ENCODE measurements at regions not wholly inside any gene's neighbourhood (a gene's known extent, or its start where the extent isn't known, plus 50 kb on each side); places are given as distances from the start of the nearest gene placed in this dataset.
"Not testable (repeated sequence)": the region's sequence is repeated elsewhere in the genome, so short reads cannot be mapped to it uniquely, and the experiment has no call there.

DNA sequence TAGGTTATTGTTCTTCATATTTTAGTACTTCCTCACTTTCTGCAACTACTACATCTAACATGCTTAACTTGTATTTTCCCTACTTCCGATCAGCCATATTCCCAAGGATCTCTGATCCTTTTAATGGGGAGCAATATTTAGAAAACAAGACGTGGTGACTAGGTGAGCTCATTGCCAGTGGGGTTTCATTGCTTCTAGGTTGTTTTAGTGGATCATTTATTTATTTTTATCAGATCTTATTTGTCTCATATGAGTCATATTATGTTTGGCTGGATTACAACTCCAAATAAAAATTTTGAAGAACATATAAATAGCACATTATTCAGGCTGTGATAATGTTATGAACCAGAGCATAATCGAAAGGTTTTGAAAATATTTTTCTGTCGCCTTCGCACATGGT, 480.9 kb upstream of the TMEFF2 start:
- Histone ChIP-seq H3K79me2 (no peaks in the 10 kb centered on the region), H2AFZ (no peak overlapping the region), H3K9me2 (replicated peaks; ENCODE audit: insufficient read depth) (no peaks in the 10 kb centered on the region), H3K4me2 (no peak overlapping the region), H3K4me1 (ENCODE audit: insufficient read depth) (no peaks in the 10 kb centered on the region), H3K4me3 (no peak overlapping the region), H3K27ac (no peak overlapping the region), H3K27me3 (no peaks in the 10 kb centered on the region), H3K9me3 (ENCODE audit: low read depth) (no peaks in the 10 kb centered on the region), H3K36me3 (replicated peaks; ENCODE audit: insufficient read depth, low read depth) (no peaks in the 10 kb centered on the region), H4K20me1 (ENCODE audit: insufficient read depth, poor library complexity, severe bottlenecking) (no peaks in the 10 kb centered on the region)
- no peak for TF ChIP-seq CTCF (IDR thresholded peaks at IDR 0.05; ENCODE audit: poor library complexity)
- TF ChIP-seq EZH2 (IDR thresholded peaks at IDR 0.05; ENCODE audit: borderline replicate concordance), result no peak
- no peak for TF ChIP-seq EZH2phosphoT487 (IDR thresholded peaks at IDR 0.05; ENCODE audit: low read depth, severe bottlenecking, unreplicated experiment)
- WGBS (ENCODE audit: low lambda C conversion rate, missing lambda C conversion rate), result 96% methylated on average over 5 of the region's 5 CpGs
- no peak for DNase-seq (ENCODE audit: low spot score)

- Histone ChIP-seq H2AFZ (no peak overlapping the region), H3K9me2 (replicated peaks; ENCODE audit: insufficient read depth) (no peaks in the 10 kb centered on the region), H3K27me3 (no peaks in the 10 kb centered on the region), H3K4me1 (ENCODE audit: insufficient read depth) (no peaks in the 10 kb centered on the region), H3K4me3 (no peak overlapping the region), H3K36me3 (replicated peaks; ENCODE audit: insufficient read depth, low read depth) (no peaks in the 10 kb centered on the region), H3K4me2 (no peak overlapping the region), H4K20me1 (ENCODE audit: insufficient read depth, poor library complexity, severe bottlenecking) (no peaks in the 10 kb centered on the region), H3K79me2 (no peaks in the 10 kb centered on the region), H3K27ac (no peak overlapping the region), H3K9me3 (ENCODE audit: low read depth) (no peaks in the 10 kb centered on the region)
- 91% methylated on average over 8 of the region's 8 CpGs for WGBS (ENCODE audit: low lambda C conversion rate, missing lambda C conversion rate)
- no peak for DNase-seq (ENCODE audit: low spot score)
- TF ChIP-seq CTCF (IDR thresholded peaks at IDR 0.05; ENCODE audit: poor library complexity) (no peak), EZH2phosphoT487 (IDR thresholded peaks at IDR 0.05; ENCODE audit: low read depth, severe bottlenecking, unreplicated experiment) (no peak), EZH2 (IDR thresholded peaks at IDR 0.05; ENCODE audit: borderline replicate concordance) (no peak)
Observed at GRCh38 chr2:192669505-192670091, 474.9 kb upstream of the TMEFF2 start.

GRCh38 chr2:192660555-192660954, 465.8 kb upstream of the TMEFF2 start:
- H4K20me1 ChIP-seq (ENCODE audit: insufficient read depth, poor library complexity, severe bottlenecking); H3K27ac ChIP-seq; H3K9me3 ChIP-seq (ENCODE audit: low read depth); DNase-seq (ENCODE audit: low spot score); H3K27me3 ChIP-seq; H3K4me2 ChIP-seq; H2AFZ ChIP-seq; H3K36me3 ChIP-seq (replicated peaks; ENCODE audit: insufficient read depth, low read depth); H3K4me1 ChIP-seq (ENCODE audit: insufficient read depth); H3K79me2 ChIP-seq; H3K9me2 ChIP-seq (replicated peaks; ENCODE audit: insufficient read depth); H3K4me3 ChIP-seq: not testable (repeated sequence)
- 68% methylated on average over 4 of the region's 4 CpGs for WGBS (ENCODE audit: low lambda C conversion rate, missing lambda C conversion rate)

DNA sequence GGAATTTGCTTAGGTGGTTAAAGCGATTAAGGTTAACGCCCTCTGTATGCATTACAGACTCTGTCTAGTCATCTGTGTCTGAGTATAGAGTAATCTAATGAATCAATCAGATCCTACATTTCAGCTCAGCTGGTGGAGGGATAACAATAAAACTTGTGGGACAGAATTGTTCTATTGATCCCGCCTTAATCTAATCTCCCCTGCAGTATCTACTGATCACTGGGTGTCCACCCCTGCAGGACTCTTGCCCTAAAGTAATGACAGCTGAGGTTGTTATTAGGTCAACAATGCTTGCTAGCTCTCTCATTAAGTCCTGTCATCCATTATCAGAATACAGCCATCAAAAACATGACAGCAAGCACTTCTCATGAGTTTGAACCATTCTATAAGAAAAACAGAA, 462.6 kb upstream of the TMEFF2 start:
- Histone ChIP-seq H4K20me1 (ENCODE audit: insufficient read depth, poor library complexity, severe bottlenecking) (no peaks in the 10 kb centered on the region), H3K9me2 (replicated peaks; ENCODE audit: insufficient read depth) (no peaks in the 10 kb centered on the region), H3K4me3 (no peak overlapping the region), H3K4me1 (ENCODE audit: insufficient read depth) (no peaks in the 10 kb centered on the region), H3K36me3 (replicated peaks; ENCODE audit: insufficient read depth, low read depth) (no peaks in the 10 kb centered on the region), H3K4me2 (no peak overlapping the region), H3K79me2 (no peaks in the 10 kb centered on the region), H3K27me3 (no peaks in the 10 kb centered on the region), H2AFZ (no peak overlapping the region), H3K27ac (no peak overlapping the region), H3K9me3 (ENCODE audit: low read depth) (no peaks in the 10 kb centered on the region)
- TF ChIP-seq CTCF (IDR thresholded peaks at IDR 0.05; ENCODE audit: poor library complexity) (no peak), EZH2phosphoT487 (IDR thresholded peaks at IDR 0.05; ENCODE audit: low read depth, severe bottlenecking, unreplicated experiment) (no peak), EZH2 (IDR thresholded peaks at IDR 0.05; ENCODE audit: borderline replicate concordance) (no peak)
- WGBS (ENCODE audit: low lambda C conversion rate, missing lambda C conversion rate), result 63% methylated on average over 3 of the region's 3 CpGs
- DNase-seq (ENCODE audit: low spot score), result no peak

All from hepatocyte (in vitro differentiated cells).